Kidney tubule cell (primary cell): ENCODE measurements at regions not wholly inside any gene's neighbourhood (a gene's known extent, or its start where the extent isn't known, plus 50 kb on each side); places are given as distances from the start of the nearest gene placed in this dataset.

Source experiments
- DNase-seq: peaks from one replicate; pipeline ENCODE4 v3.0.0-alpha.2; 2018; ENCODE audit warnings: low spot score

- peak; percentile 6 for DNase-seq
Measured at GRCh38 chr18:61756244-61756643, 136.6 kb downstream of the RNF152 start.

- no peak for DNase-seq
Measured at GRCh38 chr18:61755555-61755954, 137.3 kb downstream of the RNF152 start.

GRCh38 chr18:61754039-61754583 lies 138.7 kb downstream of the RNF152 start:
- DNase-seq: no peak

GRCh38 chr18:61753373-61753772 lies 139.4 kb downstream of the RNF152 start:
- DNase-seq: no peak

GRCh38 chr18:61752973-61753372 lies 139.8 kb downstream of the RNF152 start:
- DNase-seq: no peak

- DNase-seq: no peak
Measured at GRCh38 chr18:61750840-61751668, 141.8 kb downstream of the RNF152 start.

- no peak for DNase-seq
Measured at GRCh38 chr18:61749546-61749945, 143.3 kb downstream of the RNF152 start.

- no peak for DNase-seq
Measured at GRCh38 chr18:61749031-61749430, 143.8 kb downstream of the RNF152 start.

- DNase-seq: no peak
Measured at GRCh38 chr18:61748004-61748403, 144.8 kb downstream of the RNF152 start.

GRCh38 chr18:61743775-61744531 lies 148.9 kb downstream of the RNF152 start:
- DNase-seq: no peak

GRCh38 chr18:61742565-61743429 lies 150.0 kb downstream of the RNF152 start:
- no peak for DNase-seq

GRCh38 chr18:61741881-61742454 lies 150.8 kb downstream of the RNF152 start:
- no peak for DNase-seq

GRCh38 chr18:61738488-61738887 lies 154.3 kb downstream of the RNF152 start:
- DNase-seq: peak; percentile 46

GRCh38 chr18:61738042-61738441 lies 154.8 kb downstream of the RNF152 start:
- DNase-seq: no peak

GRCh38 chr18:61736133-61736532 lies 156.7 kb downstream of the RNF152 start:
- peak; percentile 9 for DNase-seq

GRCh38 chr18:61735564-61736102 lies 157.2 kb downstream of the RNF152 start:
- DNase-seq: no peak

- no peak for DNase-seq
Measured at GRCh38 chr18:61734396-61734795, 158.4 kb downstream of the RNF152 start.

GRCh38 chr18:61732854-61733253 lies 160.0 kb downstream of the RNF152 start:
- no peak for DNase-seq

- DNase-seq: no peak
Measured at GRCh38 chr18:61731693-61732376, 161.0 kb downstream of the RNF152 start.

- no peak for DNase-seq
Measured at GRCh38 chr18:61731178-61731577, 161.6 kb downstream of the RNF152 start.

GRCh38 chr18:61729322-61729721 lies 163.5 kb downstream of the RNF152 start:
- no peak for DNase-seq
